ENCODE measurements at regions not wholly inside any gene's neighbourhood (a gene's known extent, or its start where the extent isn't known, plus 50 kb on each side); places are given as distances from the start of the nearest gene placed in this dataset.

DNA sequence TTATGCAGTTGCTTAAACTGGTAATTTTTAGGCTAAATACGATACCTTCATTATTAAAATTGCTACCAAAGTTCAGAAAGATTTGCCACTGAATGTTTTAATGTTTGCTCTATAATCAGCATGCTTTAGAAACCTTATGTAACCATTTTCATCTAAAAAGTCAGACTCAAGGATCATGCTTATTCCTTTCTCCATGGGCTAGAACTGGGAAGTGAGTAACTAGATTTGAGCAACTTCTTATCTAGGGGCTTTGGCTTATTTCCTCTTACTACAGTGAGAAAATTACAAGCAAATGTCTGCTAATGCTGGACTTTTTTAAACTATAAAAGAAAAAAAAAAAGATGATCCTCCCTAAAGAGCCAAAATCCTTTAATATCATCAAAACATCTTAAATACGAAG lies 215.9 kb downstream of the CRPPA start:
- TF ChIP-seq CTCF (IDR thresholded peaks at IDR 0.05) (no peak), POLR2A (IDR thresholded peaks at IDR 0.05) (no peak)
